GM19395 (cell line): ENCODE measurements at regions not wholly inside any gene's neighbourhood (a gene's known extent, or its start where the extent isn't known, plus 50 kb on each side); places are given as distances from the start of the nearest gene placed in this dataset.

Experiments
- ATAC-seq: cut with Tn5 transposase; IDR thresholded peaks from one replicate; pipeline ENCODE4 v1.9.1; 2021; ENCODE audit warnings: mild to moderate bottlenecking, moderate library complexity; ENCODE audit not compliant: unreplicated experiment

- ATAC-seq = no peak
Observed at GRCh38 chr10:22770270-22770669, 55.9 kb upstream of the PIP4K2A start.

GRCh38 chr10:22767859-22768258, 53.5 kb upstream of the PIP4K2A start:
- ATAC-seq = no peak

- ATAC-seq = no peak
Observed at GRCh38 chr10:22766693-22767092, 52.3 kb upstream of the PIP4K2A start.

- peak; percentile 71 for ATAC-seq
Observed at GRCh38 chr10:22765660-22766547, 51.5 kb upstream of the PIP4K2A start.

GRCh38 chr10:22764639-22765038, 50.3 kb upstream of the PIP4K2A start:
- no peak for ATAC-seq
